NT2/D1 (cell line): ENCODE measurements at regions not wholly inside any gene's neighbourhood (a gene's known extent, or its start where the extent isn't known, plus 50 kb on each side); places are given as distances from the start of the nearest gene placed in this dataset.

Source experiments
- DNase-seq: peaks from one replicate; pipeline ENCODE4 v3.0.0-alpha.2; 2011; ENCODE audit warnings: low read depth, low spot score
- H3K27me3 ChIP-seq: 2 replicates; pipeline ENCODE4 v1.6.0; 2011; ENCODE audit warnings: mild to moderate bottlenecking; ENCODE audit not compliant: insufficient read length, insufficient read depth
- H3K36me3 ChIP-seq: 2 replicates; pipeline ENCODE4 v1.6.1; 2011; ENCODE audit warnings: mild to moderate bottlenecking, low read length, mixed read lengths; ENCODE audit not compliant: insufficient read depth, insufficient read length
- H3K4me1 ChIP-seq: 2 replicates; pipeline ENCODE4 v1.5.1; 2011; ENCODE audit not compliant: insufficient read depth, insufficient read length
- H3K4me3 ChIP-seq: 2 replicates; pipeline ENCODE4 v1.5.1; 2011; ENCODE audit warnings: low read depth; ENCODE audit not compliant: insufficient read length
- H3K9ac ChIP-seq: 2 replicates; pipeline ENCODE4 v1.6.0; 2011; ENCODE audit warnings: low read depth; ENCODE audit not compliant: insufficient read length
- H3K9me3 ChIP-seq: 2 replicates; pipeline ENCODE4 v1.5.1; 2011; ENCODE audit warnings: mild to moderate bottlenecking, low read length; ENCODE audit not compliant: insufficient read depth
- SUZ12 ChIP-seq: IDR thresholded peaks from 2 replicates; pipeline ENCODE4 v1.6.1; 2011; ENCODE audit not compliant: insufficient read length, insufficient read depth; ENCODE audit errors: extremely low read depth
- YY1 ChIP-seq: IDR thresholded peaks from 2 replicates; pipeline ENCODE4 v1.6.1; 2011; ENCODE audit not compliant: insufficient read length, insufficient read depth
- ZNF274 ChIP-seq: IDR thresholded peaks from 2 replicates; pipeline ENCODE4 v1.6.1; 2011; ENCODE audit warnings: mild to moderate bottlenecking, low read depth, low read length

DNA sequence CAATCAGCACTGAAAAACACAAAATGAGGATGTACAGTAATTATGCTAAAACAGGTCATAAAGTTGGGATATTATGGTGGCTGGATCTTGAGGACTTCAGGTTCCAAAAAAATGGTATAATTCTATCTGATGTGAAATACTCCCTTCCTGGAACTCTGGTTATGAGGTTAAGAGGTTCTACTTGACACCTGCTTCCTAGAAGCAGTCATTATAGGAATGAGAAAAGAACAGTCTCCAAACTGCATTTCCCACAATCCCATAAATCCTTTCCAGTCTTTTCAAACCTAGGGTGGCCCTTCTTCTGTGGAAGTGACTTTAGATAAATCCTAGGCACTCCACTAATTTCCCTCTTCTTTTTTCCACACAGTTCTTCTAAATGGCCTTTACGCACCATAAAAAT, 63.7 kb upstream of the OR10AD1 start:
- H3K9me3 ChIP-seq, result no peaks in the 10 kb centered on the region
- TF ChIP-seq ZNF274, result no peak
- no peak for TF ChIP-seq SUZ12
- no peak overlapping the region for H3K4me3 ChIP-seq
- H3K36me3 ChIP-seq, result no peaks in the 10 kb centered on the region
- no peak overlapping the region for H3K9ac ChIP-seq
- H3K4me1 ChIP-seq, result no peaks in the 10 kb centered on the region
- no peak for DNase-seq
- H3K27me3 ChIP-seq, result peaks cover 10% of the 10 kb centered on the region

DNA sequence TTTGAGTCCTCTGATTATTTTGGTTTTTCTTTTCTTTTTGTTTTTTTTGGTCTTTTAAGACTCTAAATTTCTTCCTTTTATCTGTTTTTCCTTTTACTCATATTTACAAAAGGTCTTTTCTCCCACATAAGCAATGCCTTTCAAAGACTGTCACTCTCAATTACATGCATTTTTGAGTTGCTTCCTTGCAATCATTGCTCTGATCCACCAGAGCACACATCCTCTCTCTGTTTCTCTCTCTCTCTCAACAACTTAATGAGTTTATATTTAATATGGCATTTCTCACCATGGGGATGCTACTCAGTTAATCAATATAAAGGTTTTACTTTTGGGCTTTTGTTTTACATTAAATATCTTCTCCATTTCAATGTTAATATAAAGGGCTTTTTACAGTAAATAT, 62.7 kb upstream of the OR10AD1 start:
- Histone ChIP-seq H3K27me3 (peaks cover 8% of the 10 kb centered on the region), H3K4me3 (no peak overlapping the region), H3K9me3 (no peaks in the 10 kb centered on the region), H3K4me1 (no peaks in the 10 kb centered on the region), H3K36me3 (no peaks in the 10 kb centered on the region), H3K9ac (no peak overlapping the region)
- TF ChIP-seq ZNF274, result no peak
- TF ChIP-seq SUZ12, result no peak
- no peak for TF ChIP-seq YY1
- no peak for DNase-seq

DNA sequence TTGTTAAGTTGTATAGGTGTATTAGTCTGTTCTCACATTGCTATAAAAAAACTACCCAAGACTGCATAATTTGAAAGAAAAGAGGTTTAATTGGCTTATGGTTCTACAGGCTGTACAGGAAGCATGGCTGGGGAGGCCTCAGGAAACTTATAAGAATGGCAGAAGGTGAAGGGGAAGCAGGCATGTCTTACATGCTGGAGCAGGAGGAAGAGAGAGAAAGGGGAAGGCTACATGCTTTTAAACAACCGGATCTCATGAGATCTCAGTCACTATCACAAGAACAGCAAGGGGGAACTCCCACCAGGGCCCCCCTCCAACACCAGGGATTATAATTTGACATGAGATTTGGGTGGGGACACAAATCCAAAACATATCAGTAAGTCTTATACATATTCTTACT, 60.5 kb upstream of the OR10AD1 start:
- Histone ChIP-seq H3K9me3 (no peaks in the 10 kb centered on the region), H3K27me3 (peaks cover 3% of the 10 kb centered on the region), H3K4me1 (no peaks in the 10 kb centered on the region), H3K4me3 (no peak overlapping the region), H3K36me3 (no peaks in the 10 kb centered on the region), H3K9ac (no peak overlapping the region)
- no peak for DNase-seq
- TF ChIP-seq YY1 (no peak), ZNF274 (no peak), SUZ12 (no peak)

DNA sequence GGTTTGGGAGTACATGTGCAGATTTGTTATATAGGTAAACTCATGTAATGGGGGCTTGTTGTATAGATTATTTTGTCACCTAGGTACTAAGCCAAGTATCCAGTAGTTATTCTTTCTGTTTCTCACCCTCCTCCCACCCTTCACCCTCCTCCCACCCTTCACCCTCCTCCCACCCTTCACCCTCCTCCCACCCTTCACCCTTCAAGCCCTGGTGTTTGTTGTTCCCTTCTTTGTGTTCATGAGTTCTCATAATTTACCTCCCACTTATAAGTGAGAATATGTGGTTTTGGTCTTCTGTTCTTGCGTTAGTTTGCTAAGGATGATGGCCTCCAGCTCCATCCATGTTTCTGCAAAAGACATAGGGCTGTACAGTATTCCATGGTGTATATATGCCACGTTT, 58.7 kb upstream of the OR10AD1 start:
- Histone ChIP-seq H3K9ac (no peak overlapping the region), H3K4me3 (no peak overlapping the region), H3K36me3 (no peaks in the 10 kb centered on the region), H3K4me1 (no peaks in the 10 kb centered on the region), H3K9me3 (no peaks in the 10 kb centered on the region), H3K27me3 (no peaks in the 10 kb centered on the region)
- DNase-seq, result no peak
- TF ChIP-seq SUZ12 (no peak), ZNF274 (no peak), YY1 (no peak)
